Activated T-cell treated with anti-CD3 and anti-CD28 coated beads, Interleukin-2, amount 50 U/mL, for 24 hours (primary cell): ENCODE measurements at regions not wholly inside any gene's neighbourhood (a gene's known extent, or its start where the extent isn't known, plus 50 kb on each side); places are given as distances from the start of the nearest gene placed in this dataset.

Experiments used
- DNase-seq: peaks from one replicate; pipeline ENCODE4 v3.0.0-alpha.2; 2020
- H3K27ac Mint-ChIP-seq: 2 replicates; pipeline ENCODE4 v1.8.0; 2020; ENCODE audit warnings: mild to moderate bottlenecking, mixed read lengths
- H3K27me3 Mint-ChIP-seq: 2 replicates; pipeline ENCODE4 v1.8.0; 2020; ENCODE audit warnings: mixed read lengths
- H3K36me3 Mint-ChIP-seq: 2 replicates; pipeline ENCODE4 v1.8.0; 2020; ENCODE audit warnings: low read depth, mixed read lengths
- H3K4me1 Mint-ChIP-seq: 2 replicates; pipeline ENCODE4 v1.8.0; 2020; ENCODE audit warnings: low read depth, mixed read lengths
- H3K4me3 Mint-ChIP-seq: 2 replicates; pipeline ENCODE4 v1.8.0; 2020; ENCODE audit warnings: mild to moderate bottlenecking, moderate library complexity, mixed read lengths
- H3K9me3 Mint-ChIP-seq: 2 replicates; pipeline ENCODE4 v1.8.0; 2020; ENCODE audit warnings: mixed read lengths

DNA sequence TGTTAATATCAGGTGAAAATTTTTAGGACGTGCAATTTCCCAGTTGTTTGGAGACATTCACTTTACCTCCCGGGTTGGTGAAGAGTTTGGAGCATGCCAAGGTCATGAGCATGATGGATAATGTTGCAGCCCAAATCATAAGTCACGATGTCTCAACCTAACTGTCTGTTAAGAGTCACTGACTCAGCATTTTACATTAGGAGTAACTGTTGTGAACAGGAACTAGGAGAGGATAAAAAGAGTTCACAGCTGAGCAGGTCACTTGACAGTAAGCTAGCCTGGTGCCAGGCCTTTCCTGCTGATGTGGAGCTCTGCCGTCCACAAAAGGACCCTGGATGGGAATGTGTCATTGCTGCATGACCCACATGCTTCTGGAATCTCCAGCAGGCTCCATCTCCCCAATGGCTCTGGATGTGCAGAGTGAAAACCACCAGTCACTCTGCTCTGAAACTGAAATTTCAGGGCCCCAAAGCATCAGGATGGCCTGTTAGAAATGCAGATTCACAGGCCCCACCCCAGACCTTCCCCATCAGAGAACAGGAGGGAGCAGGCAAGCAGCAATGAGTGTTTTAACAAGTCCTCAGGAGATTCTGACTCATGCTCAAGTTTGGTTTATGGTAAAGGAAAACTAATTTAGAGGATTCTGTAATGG is 371.6 kb upstream of the MAF start:
- Mint-ChIP-seq H3K4me1 (no peaks in the 10 kb centered on the region), H3K27me3 (no peaks in the 10 kb centered on the region), H3K36me3 (no peaks in the 10 kb centered on the region), H3K27ac (no peak overlapping the region), H3K4me3 (no peak overlapping the region), H3K9me3 (no peaks in the 10 kb centered on the region)
- no peak for DNase-seq

- no peak for DNase-seq
- Mint-ChIP-seq H3K27me3 (no peaks in the 10 kb centered on the region), H3K36me3 (no peaks in the 10 kb centered on the region), H3K4me3 (no peak overlapping the region), H3K4me1 (no peaks in the 10 kb centered on the region), H3K27ac (no peak overlapping the region), H3K9me3 (no peaks in the 10 kb centered on the region)
Observed at GRCh38 chr16:79971237-79971572, 370.7 kb upstream of the MAF start.

GRCh38 chr16:79970551-79971236 is 370.2 kb upstream of the MAF start:
- Mint-ChIP-seq H3K4me1 (no peaks in the 10 kb centered on the region), H3K4me3 (no peak overlapping the region), H3K27me3 (no peaks in the 10 kb centered on the region), H3K27ac (no peak overlapping the region), H3K9me3 (no peaks in the 10 kb centered on the region), H3K36me3 (no peaks in the 10 kb centered on the region)
- no peak for DNase-seq

GRCh38 chr16:79970087-79970486 is 369.6 kb upstream of the MAF start:
- H3K27ac Mint-ChIP-seq: no peak overlapping the region
- H3K4me1 Mint-ChIP-seq: no peaks in the 10 kb centered on the region
- H3K4me3 Mint-ChIP-seq: no peak overlapping the region
- no peak for DNase-seq
- H3K27me3 Mint-ChIP-seq: no peaks in the 10 kb centered on the region
- H3K9me3 Mint-ChIP-seq: no peaks in the 10 kb centered on the region
- no peaks in the 10 kb centered on the region for H3K36me3 Mint-ChIP-seq

DNA sequence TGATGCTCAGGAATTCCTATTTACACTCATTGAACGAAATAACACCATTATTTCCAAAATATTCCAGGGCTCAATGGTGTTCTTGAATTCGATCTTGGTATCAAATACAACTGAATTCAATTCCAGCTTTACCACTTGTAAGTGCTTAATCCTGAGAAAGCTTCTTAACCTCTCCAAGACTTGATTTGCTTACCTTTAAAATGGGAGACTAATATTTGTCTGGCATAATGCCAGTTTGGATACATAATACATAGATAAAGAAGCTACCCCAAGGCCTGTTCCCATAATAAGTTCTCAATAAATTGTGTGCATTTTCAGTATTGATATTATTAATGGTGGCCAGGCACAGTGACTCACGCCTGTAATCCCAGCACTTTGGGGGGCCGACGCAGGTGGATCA is 368.9 kb upstream of the MAF start:
- no peaks in the 10 kb centered on the region for H3K9me3 Mint-ChIP-seq
- H3K27me3 Mint-ChIP-seq: no peaks in the 10 kb centered on the region
- no peak for DNase-seq
- H3K4me3 Mint-ChIP-seq: no peak overlapping the region
- H3K4me1 Mint-ChIP-seq: no peaks in the 10 kb centered on the region
- H3K36me3 Mint-ChIP-seq: no peaks in the 10 kb centered on the region
- no peak overlapping the region for H3K27ac Mint-ChIP-seq

DNA sequence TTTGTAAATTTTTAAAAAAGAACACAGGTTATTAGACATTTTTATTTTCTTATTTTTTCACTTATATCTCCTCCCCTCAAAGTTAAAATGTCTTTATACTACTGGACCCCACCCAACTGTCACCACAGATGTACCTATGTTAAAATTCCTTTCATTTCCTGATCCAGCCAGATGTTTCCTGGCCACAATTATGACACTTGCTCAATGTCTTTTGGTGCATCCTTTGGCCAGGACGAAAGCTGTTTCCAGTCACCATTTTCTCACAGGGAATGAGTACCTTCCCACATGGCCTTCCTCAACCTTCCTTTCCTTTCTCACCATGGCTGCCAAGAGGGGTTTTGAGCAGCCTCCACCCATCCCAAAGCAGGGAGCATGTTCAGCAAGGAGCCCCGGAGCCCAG is 365.7 kb upstream of the MAF start:
- no peaks in the 10 kb centered on the region for H3K4me1 Mint-ChIP-seq
- no peaks in the 10 kb centered on the region for H3K36me3 Mint-ChIP-seq
- DNase-seq: no peak
- no peak overlapping the region for H3K4me3 Mint-ChIP-seq
- no peak overlapping the region for H3K27ac Mint-ChIP-seq
- H3K9me3 Mint-ChIP-seq: no peaks in the 10 kb centered on the region
- no peaks in the 10 kb centered on the region for H3K27me3 Mint-ChIP-seq

GRCh38 chr16:79965718-79966117 is 365.2 kb upstream of the MAF start:
- H3K4me3 Mint-ChIP-seq: no peak overlapping the region
- no peaks in the 10 kb centered on the region for H3K4me1 Mint-ChIP-seq
- no peak overlapping the region for H3K27ac Mint-ChIP-seq
- H3K36me3 Mint-ChIP-seq: no peaks in the 10 kb centered on the region
- DNase-seq: no peak
- H3K27me3 Mint-ChIP-seq: peaks cover 5% of the 10 kb centered on the region
- H3K9me3 Mint-ChIP-seq: peaks cover 3% of the 10 kb centered on the region

GRCh38 chr16:79964104-79964503 is 363.6 kb upstream of the MAF start:
- Mint-ChIP-seq H3K36me3 (no peaks in the 10 kb centered on the region), H3K27me3 (peaks cover 10% of the 10 kb centered on the region), H3K27ac (no peak overlapping the region), H3K4me1 (no peaks in the 10 kb centered on the region), H3K4me3 (no peak overlapping the region), H3K9me3 (peaks cover 3% of the 10 kb centered on the region)
- DNase-seq: no peak

- H3K27ac Mint-ChIP-seq: no peak overlapping the region
- no peak for DNase-seq
- peaks cover 3% of the 10 kb centered on the region for H3K9me3 Mint-ChIP-seq
- peaks cover 10% of the 10 kb centered on the region for H3K27me3 Mint-ChIP-seq
- no peak overlapping the region for H3K4me3 Mint-ChIP-seq
- no peaks in the 10 kb centered on the region for H3K4me1 Mint-ChIP-seq
- H3K36me3 Mint-ChIP-seq: no peaks in the 10 kb centered on the region
Observed at GRCh38 chr16:79962962-79963361, 362.4 kb upstream of the MAF start.

DNA sequence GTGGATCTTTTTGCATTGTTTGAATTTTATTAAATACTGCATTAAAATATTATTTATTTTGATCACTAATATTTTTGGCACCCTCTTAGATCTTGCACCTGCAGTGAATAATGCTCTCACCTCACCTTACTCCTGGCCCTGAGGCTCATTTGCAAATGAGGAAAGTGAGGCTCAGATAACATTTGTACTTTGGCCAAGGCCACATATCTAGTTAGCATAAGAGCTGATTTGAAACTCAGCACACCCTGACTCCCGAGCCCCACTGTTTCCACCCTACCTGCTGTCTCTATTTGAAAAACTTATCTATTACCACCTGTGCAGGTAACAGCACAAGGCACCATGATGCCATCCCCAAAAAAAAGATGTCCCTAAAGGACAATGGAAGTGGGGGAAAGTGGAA is 358.7 kb upstream of the MAF start:
- no peak for DNase-seq
- peaks cover 10% of the 10 kb centered on the region for H3K27me3 Mint-ChIP-seq
- no peaks in the 10 kb centered on the region for H3K4me1 Mint-ChIP-seq
- no peak overlapping the region for H3K4me3 Mint-ChIP-seq
- no peaks in the 10 kb centered on the region for H3K36me3 Mint-ChIP-seq
- H3K27ac Mint-ChIP-seq: no peak overlapping the region
- H3K9me3 Mint-ChIP-seq: peaks cover 5% of the 10 kb centered on the region

- no peak for DNase-seq
- no peak overlapping the region for H3K27ac Mint-ChIP-seq
- no peak overlapping the region for H3K4me3 Mint-ChIP-seq
- no peaks in the 10 kb centered on the region for H3K4me1 Mint-ChIP-seq
- H3K9me3 Mint-ChIP-seq: peaks cover 2% of the 10 kb centered on the region
- H3K36me3 Mint-ChIP-seq: no peaks in the 10 kb centered on the region
- no peaks in the 10 kb centered on the region for H3K27me3 Mint-ChIP-seq
Observed at GRCh38 chr16:79954921-79955705, 354.6 kb upstream of the MAF start.

- no peak for DNase-seq
- no peaks in the 10 kb centered on the region for H3K9me3 Mint-ChIP-seq
- H3K4me1 Mint-ChIP-seq: no peaks in the 10 kb centered on the region
- no peak overlapping the region for H3K27ac Mint-ChIP-seq
- no peak overlapping the region for H3K4me3 Mint-ChIP-seq
- H3K36me3 Mint-ChIP-seq: no peaks in the 10 kb centered on the region
- H3K27me3 Mint-ChIP-seq: peaks cover 16% of the 10 kb centered on the region
Observed at GRCh38 chr16:79950932-79951719, 350.6 kb upstream of the MAF start.

DNA sequence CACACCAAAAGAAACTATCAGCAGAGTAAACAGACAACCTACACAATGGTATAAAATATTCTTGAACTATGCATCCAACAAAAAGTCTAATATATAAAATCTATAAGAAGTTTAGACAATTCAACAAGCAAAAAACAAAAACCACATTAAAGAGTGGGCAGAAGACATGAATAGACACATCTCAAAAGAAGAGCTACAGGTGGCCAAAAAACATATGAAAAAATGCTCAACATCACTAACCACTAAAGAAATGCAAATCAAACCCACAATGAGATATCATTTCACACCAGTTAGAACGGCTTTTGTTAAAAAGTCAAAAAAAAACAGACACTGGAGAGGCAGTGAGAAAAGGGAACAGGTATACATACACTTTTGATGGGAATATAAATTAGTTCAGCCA is 348.9 kb upstream of the MAF start:
- Mint-ChIP-seq H3K36me3 (no peaks in the 10 kb centered on the region), H3K4me1 (no peaks in the 10 kb centered on the region), H3K9me3 (no peaks in the 10 kb centered on the region), H3K27me3 (peaks cover 19% of the 10 kb centered on the region), H3K27ac (no peak overlapping the region), H3K4me3 (no peak overlapping the region)
- no peak for DNase-seq

GRCh38 chr16:79947771-79948170 is 347.2 kb upstream of the MAF start:
- Mint-ChIP-seq H3K27me3 (peaks cover 19% of the 10 kb centered on the region), H3K36me3 (no peaks in the 10 kb centered on the region), H3K9me3 (no peaks in the 10 kb centered on the region), H3K27ac (no peak overlapping the region), H3K4me3 (no peak overlapping the region), H3K4me1 (no peaks in the 10 kb centered on the region)
- no peak for DNase-seq
